A673 (cell line): ENCODE measurements at regions not wholly inside any gene's neighbourhood (a gene's known extent, or its start where the extent isn't known, plus 50 kb on each side); places are given as distances from the start of the nearest gene placed in this dataset.

Experiments used
- CTCF ChIP-seq: fragments of 300-800, 200-600 bp; sonication (generic); conservative IDR thresholded peaks from 2 replicates; pipeline ENCODE4 v1.5.1; 2017; ENCODE audit warnings: low read depth, mild to moderate bottlenecking, antibody characterized with exemption, low read length, moderate library complexity, mixed read lengths
- EZH2 ChIP-seq: fragments of 200-600 bp; sonication (generic); IDR thresholded peaks from 2 replicates; pipeline ENCODE4 v1.6.1; 2017; ENCODE audit warnings: borderline replicate concordance, low read depth, mild to moderate bottlenecking, mixed read lengths, antibody characterized with exemption, low read length; ENCODE audit not compliant: poor library complexity, severe bottlenecking

- TF ChIP-seq CTCF (no peak), EZH2 (no peak)
Measured at GRCh38 chr1:194394676-194395075, 1208.3 kb upstream of the B3GALT2 start.
